Rectal smooth muscle tissue (tissue), 1 donor: ENCODE measurements at regions not wholly inside any gene's neighbourhood (a gene's known extent, or its start where the extent isn't known, plus 50 kb on each side); places are given as distances from the start of the nearest gene placed in this dataset.

ENCODE experiments used
- H3K27ac ChIP-seq: one replicate; pipeline ENCODE4 v1.7.0; 2013; ENCODE audit warnings: low read depth, low read length, inconsistent platforms
- H3K27me3 ChIP-seq: one replicate; pipeline ENCODE4 v1.7.0; 2013; ENCODE audit warnings: low read length; ENCODE audit not compliant: control insufficient read depth, insufficient read depth
- H3K36me3 ChIP-seq: one replicate; pipeline ENCODE4 v1.7.0; 2013; ENCODE audit warnings: low read length; ENCODE audit not compliant: control insufficient read depth, insufficient read depth
- H3K4me1 ChIP-seq: one replicate; pipeline ENCODE4 v1.7.0; 2013; ENCODE audit warnings: low read length; ENCODE audit not compliant: control insufficient read depth, insufficient read depth
- H3K4me3 ChIP-seq: one replicate; pipeline ENCODE4 v1.7.0; 2013; ENCODE audit warnings: low read length
- H3K9ac ChIP-seq: one replicate; pipeline ENCODE4 v1.7.0; 2013; ENCODE audit warnings: low read length

DNA sequence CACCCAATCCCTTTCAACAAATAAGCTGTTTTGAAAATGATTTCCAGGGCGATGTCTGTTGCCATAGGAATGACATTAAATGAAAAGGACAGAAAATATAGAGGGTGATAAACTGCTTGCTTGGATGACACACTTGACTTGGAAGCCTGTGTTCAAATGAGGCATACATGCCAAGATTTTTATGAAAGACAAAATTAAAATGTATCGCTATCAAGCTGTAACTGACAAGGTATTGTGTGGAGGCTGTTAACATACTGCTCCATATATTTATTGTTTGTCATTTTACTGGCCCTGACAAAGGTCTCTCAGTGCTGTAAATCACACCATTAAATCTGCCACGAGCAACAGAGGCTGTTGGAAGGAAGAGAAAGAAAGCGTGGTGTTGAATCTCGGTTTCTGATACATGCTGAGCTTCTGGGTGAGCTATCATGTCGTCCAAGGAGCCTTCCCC is 456.2 kb upstream of the SALL1 start:
- H3K27ac ChIP-seq = no peak overlapping the region
- no peaks in the 10 kb centered on the region for H3K36me3 ChIP-seq
- no peak overlapping the region for H3K4me3 ChIP-seq
- no peak overlapping the region for H3K9ac ChIP-seq
- H3K27me3 ChIP-seq = peaks cover 2% of the 10 kb centered on the region
- H3K4me1 ChIP-seq = no peaks in the 10 kb centered on the region

DNA sequence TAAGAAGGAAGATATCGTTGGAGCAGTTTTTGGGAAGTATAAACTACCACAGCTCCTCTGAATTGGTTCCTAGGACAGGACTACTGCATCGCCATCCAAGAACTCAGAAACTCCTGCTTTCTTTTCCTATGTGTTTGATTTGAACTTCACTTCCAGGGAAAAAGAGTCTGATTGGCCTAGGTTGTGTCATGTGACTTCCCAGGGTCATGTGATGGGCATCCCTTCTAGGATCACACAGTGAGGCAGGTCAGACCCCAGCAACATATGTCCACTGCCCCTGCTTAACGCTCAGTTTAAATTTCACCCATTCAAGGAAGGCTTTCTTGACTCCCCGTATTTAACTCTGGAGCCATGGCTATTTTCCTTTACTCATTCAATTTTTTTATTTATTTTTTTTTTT is 445.2 kb upstream of the SALL1 start:
- Histone ChIP-seq H3K9ac (no peak overlapping the region), H3K27me3 (no peaks in the 10 kb centered on the region), H3K27ac (no peak overlapping the region), H3K36me3 (no peaks in the 10 kb centered on the region), H3K4me1 (no peaks in the 10 kb centered on the region), H3K4me3 (no peak overlapping the region)

GRCh38 chr16:51592535-51593300 is 441.6 kb upstream of the SALL1 start:
- Histone ChIP-seq H3K27ac (no peak overlapping the region), H3K4me1 (no peaks in the 10 kb centered on the region), H3K4me3 (no peak overlapping the region), H3K27me3 (no peaks in the 10 kb centered on the region), H3K36me3 (no peaks in the 10 kb centered on the region), H3K9ac (no peak overlapping the region)

DNA sequence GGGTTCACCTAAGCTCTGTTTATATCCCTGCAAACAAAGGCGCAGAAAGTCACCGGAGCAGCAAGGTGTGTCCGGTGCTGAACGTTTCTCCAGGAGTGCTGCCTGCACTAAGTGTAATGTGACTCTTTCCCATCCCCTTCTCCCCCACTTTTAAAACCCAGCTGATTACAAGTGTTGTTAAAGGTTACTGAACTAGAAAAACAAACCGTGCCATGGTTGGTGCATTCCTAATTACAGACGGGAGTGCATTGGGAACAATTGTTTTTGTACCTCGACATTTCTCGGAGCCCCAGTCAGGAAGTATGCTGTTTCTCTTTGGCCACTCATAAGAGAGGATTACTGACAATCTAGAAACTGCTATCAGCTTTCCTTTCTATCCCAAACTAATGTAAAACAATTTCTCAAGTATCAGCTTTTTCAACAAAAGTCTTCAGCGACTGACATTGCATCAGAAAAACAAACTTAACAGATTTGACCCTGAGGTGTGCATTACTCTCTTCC is 441.0 kb upstream of the SALL1 start:
- H3K4me3 ChIP-seq = no peak overlapping the region
- no peak overlapping the region for H3K27ac ChIP-seq
- H3K36me3 ChIP-seq = no peaks in the 10 kb centered on the region
- no peaks in the 10 kb centered on the region for H3K4me1 ChIP-seq
- no peaks in the 10 kb centered on the region for H3K27me3 ChIP-seq
- no peak overlapping the region for H3K9ac ChIP-seq

GRCh38 chr16:51591480-51591879 is 440.4 kb upstream of the SALL1 start:
- no peak overlapping the region for H3K4me3 ChIP-seq
- no peaks in the 10 kb centered on the region for H3K4me1 ChIP-seq
- H3K36me3 ChIP-seq = no peaks in the 10 kb centered on the region
- H3K27me3 ChIP-seq = no peaks in the 10 kb centered on the region
- no peak overlapping the region for H3K27ac ChIP-seq
- H3K9ac ChIP-seq = no peak overlapping the region

DNA sequence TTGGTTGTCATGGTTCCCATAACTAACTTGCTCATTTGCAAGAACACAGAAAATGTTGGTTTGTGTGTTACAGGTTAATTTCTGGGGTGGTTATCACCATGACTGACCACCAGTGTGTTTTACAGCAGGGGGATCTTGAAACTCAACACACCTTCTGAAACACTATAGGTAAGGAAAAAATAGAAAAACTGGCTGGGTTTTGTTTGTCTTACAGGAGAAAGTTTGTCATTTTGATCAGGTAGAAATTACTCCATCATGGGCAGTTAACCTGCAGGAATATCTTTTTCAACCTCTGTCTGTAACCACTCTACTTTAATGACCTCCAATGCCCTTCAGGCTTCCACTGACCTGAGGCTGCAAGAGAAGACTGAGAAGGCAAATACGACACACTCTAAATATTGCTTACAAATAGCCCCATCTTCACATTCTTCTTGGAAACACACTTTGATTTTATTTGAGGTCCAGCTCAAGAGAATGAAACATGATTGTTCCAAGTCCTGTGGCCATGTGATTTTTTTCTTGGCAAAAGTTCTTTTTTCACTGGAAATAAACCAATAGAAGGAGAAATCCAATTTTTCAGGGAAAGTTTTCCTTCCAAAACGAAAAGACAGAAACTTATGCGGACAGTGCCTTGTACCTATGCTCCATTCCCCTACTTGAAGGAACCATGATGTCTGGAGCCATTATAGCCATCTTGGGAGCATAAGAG is 428.7 kb upstream of the SALL1 start:
- Histone ChIP-seq H3K4me1 (no peaks in the 10 kb centered on the region), H3K4me3 (no peak overlapping the region), H3K9ac (no peak overlapping the region), H3K27ac (no peak overlapping the region), H3K27me3 (no peaks in the 10 kb centered on the region), H3K36me3 (no peaks in the 10 kb centered on the region)

- Histone ChIP-seq H3K36me3 (no peaks in the 10 kb centered on the region), H3K27me3 (no peaks in the 10 kb centered on the region), H3K4me3 (no peak overlapping the region), H3K4me1 (no peaks in the 10 kb centered on the region), H3K9ac (no peak overlapping the region), H3K27ac (no peak overlapping the region)
These were observed 426.7 kb upstream of the SALL1 start for GRCh38 chr16:51577621-51578303.

- Histone ChIP-seq H3K4me3 (no peak overlapping the region), H3K36me3 (no peaks in the 10 kb centered on the region), H3K4me1 (no peaks in the 10 kb centered on the region), H3K9ac (no peak overlapping the region), H3K27me3 (no peaks in the 10 kb centered on the region), H3K27ac (no peak overlapping the region)
These were observed 425.6 kb upstream of the SALL1 start for GRCh38 chr16:51576498-51577195.

DNA sequence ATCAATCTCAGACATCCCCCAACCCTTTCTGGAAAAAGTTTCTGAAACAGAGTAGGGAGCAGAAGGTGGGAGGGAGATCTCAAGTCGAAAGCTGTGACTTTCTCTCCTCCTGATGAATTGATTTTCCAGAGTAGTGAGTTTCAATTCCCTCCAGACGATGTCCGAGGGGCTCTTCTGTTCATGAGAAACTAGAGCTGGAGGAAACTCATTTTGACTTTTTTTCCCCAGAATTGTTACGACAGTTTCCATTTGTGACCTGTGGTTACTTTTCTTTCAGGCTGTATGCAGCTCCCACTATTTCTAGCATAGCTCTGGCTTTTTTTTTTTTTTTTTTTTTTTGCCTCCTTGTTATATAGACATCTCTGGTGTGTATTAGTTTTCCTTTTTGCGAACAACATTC is 422.1 kb upstream of the SALL1 start:
- H3K36me3 ChIP-seq = no peaks in the 10 kb centered on the region
- H3K4me3 ChIP-seq = no peak overlapping the region
- no peaks in the 10 kb centered on the region for H3K27me3 ChIP-seq
- H3K9ac ChIP-seq = no peak overlapping the region
- H3K4me1 ChIP-seq = no peaks in the 10 kb centered on the region
- no peak overlapping the region for H3K27ac ChIP-seq

DNA sequence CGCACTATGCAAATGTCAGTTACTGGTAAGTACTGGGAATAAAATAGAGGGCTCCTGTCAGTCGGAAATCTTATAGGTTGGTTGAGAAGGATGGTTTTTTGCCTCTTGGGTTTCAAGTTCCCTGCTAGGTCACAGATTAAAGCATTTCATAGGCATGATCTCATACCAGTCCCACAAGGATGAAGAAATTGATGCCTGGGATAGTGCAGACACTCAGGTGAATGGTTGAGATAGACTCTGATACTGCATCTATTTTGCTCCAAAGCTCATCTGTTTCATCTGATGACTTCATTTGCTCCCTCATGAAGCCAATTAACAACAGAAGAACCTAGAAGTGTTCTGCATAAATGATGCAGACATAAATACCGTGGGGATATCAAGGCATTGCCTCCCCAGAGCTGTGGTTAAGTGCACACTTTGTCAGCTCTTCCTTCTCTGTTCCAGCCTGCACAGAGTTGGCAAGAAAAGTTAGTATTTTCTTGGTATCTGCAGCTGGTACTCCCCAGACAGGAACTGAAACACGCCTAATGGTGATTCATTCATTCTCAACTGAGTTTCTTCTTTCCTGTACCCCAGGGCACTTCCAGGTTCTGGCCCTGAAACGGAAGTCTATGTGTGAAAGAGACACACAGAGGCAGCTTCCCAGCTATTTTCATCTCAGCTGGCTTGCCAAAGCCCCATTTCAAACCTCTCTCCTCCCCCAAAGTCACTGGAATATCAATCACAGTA is 418.3 kb upstream of the SALL1 start:
- H3K27me3 ChIP-seq = no peaks in the 10 kb centered on the region
- H3K4me3 ChIP-seq = no peak overlapping the region
- H3K27ac ChIP-seq = no peak overlapping the region
- no peak overlapping the region for H3K9ac ChIP-seq
- no peaks in the 10 kb centered on the region for H3K4me1 ChIP-seq
- H3K36me3 ChIP-seq = no peaks in the 10 kb centered on the region

DNA sequence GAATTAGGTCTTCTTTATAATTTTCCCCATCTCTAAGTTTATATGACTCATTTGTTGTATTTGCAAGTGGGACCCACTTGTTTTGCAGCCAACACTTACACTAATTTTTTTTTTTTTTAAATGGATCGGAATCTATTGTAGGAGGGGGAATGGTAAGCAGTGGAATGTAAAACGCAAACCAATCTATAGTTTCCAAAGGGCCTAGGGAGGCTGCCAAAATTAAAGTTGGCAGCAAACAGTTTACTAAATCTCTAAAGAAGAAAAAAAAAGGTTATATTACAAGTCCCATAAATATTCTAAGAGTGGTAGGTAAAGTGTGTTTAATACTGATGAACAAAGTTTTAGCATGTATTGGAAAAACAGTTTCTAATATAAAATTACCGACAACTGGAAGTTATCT is 416.8 kb upstream of the SALL1 start:
- H3K9ac ChIP-seq = no peak overlapping the region
- H3K27me3 ChIP-seq = no peaks in the 10 kb centered on the region
- no peaks in the 10 kb centered on the region for H3K4me1 ChIP-seq
- no peaks in the 10 kb centered on the region for H3K36me3 ChIP-seq
- no peak overlapping the region for H3K27ac ChIP-seq
- H3K4me3 ChIP-seq = no peak overlapping the region
